Suprapubic skin (tissue), 4 donors: ENCODE measurements at regions not wholly inside any gene's neighbourhood (a gene's known extent, or its start where the extent isn't known, plus 50 kb on each side); places are given as distances from the start of the nearest gene placed in this dataset.

ENCODE experiments used
- CTCF ChIP-seq, 2 donors: fragments of 200-600 bp in 1 of 2; fragments of 450-650 bp in 1 of 2; sonication (generic) in 1 of 2; IDR thresholded peaks; one replicate each; pipeline ENCODE4 v1.5.1; 2016 to 2019; ENCODE audit warnings: antibody characterized with exemption in 2 of 2, mild to moderate bottlenecking in 1 of 2, moderate library complexity in 1 of 2
- EP300 ChIP-seq: sonication (generic); formaldehyde crosslinking; IDR thresholded peaks from one replicate; pipeline ENCODE4 v1.6.1; 2017; ENCODE audit warnings: antibody characterized with exemption
- POLR2AphosphoS5 ChIP-seq, 3 donors: sonication (generic); formaldehyde crosslinking; IDR thresholded peaks; one replicate each; pipeline ENCODE4 v1.6.1; 2017; ENCODE audit warnings: antibody characterized with exemption in 3 of 3

DNA sequence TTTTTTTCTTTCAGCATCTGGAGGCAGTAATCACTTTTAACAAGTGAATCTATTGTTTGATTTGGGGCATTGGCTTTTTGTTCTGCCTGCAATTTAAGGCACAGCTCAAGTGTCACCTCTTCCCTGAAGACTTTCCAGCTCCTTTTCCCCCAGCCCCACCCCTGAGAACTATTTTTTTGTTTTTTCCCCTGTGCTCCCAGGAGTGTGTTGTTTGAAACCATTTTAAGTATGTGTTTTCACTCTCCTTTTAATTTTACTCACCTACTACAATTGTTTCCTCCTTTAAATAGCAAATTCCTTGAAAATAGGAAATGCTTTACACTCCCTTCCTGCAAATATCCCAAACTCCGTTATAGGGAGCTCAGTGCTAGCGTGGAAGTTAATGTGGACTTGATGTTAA is 286.7 kb upstream of the PROK2 start:
- TF ChIP-seq CTCF (IDR thresholded peaks at IDR 0.05) (no peak), EP300 (no peak), POLR2AphosphoS5 (IDR thresholded peaks at IDR 0.05) (no peak)
